ENCODE measurements at regions not wholly inside any gene's neighbourhood (a gene's known extent, or its start where the extent isn't known, plus 50 kb on each side); places are given as distances from the start of the nearest gene placed in this dataset.

DNA sequence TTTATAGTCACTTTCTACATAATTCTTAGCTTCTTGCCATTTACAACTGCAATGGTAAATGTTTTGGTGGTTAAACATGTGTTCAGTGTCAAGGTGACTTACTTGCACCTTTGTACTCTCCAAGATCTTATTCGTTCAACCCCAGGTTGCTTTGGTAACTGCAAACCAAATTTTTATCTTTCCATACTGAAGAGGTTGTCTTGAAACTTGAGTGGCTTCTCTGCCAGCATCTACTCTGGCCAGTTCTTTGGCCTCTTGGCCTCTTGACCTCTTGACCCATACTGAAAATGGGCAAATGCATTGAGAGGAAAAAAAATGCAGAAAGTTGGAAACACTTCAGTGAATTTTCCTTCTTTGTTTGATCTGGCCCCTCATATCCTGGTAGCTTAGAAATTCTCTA, 88.0 kb upstream of the LRRC7 start:
- TF ChIP-seq, protein P1, sequence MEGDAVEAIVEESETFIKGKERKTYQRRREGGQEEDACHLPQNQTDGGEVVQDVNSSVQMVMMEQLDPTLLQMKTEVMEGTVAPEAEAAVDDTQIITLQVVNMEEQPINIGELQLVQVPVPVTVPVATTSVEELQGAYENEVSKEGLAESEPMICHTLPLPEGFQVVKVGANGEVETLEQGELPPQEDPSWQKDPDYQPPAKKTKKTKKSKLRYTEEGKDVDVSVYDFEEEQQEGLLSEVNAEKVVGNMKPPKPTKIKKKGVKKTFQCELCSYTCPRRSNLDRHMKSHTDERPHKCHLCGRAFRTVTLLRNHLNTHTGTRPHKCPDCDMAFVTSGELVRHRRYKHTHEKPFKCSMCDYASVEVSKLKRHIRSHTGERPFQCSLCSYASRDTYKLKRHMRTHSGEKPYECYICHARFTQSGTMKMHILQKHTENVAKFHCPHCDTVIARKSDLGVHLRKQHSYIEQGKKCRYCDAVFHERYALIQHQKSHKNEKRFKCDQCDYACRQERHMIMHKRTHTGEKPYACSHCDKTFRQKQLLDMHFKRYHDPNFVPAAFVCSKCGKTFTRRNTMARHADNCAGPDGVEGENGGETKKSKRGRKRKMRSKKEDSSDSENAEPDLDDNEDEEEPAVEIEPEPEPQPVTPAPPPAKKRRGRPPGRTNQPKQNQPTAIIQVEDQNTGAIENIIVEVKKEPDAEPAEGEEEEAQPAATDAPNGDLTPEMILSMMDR (IDR thresholded peaks at IDR 0.05; ENCODE audit: low read length), result no peak
- TF ChIP-seq EZH2 (IDR thresholded peaks at IDR 0.05; ENCODE audit: borderline replicate concordance, low read length), result no peak
